NOMO-1 (cell line): ENCODE measurements at regions not wholly inside any gene's neighbourhood (a gene's known extent, or its start where the extent isn't known, plus 50 kb on each side); places are given as distances from the start of the nearest gene placed in this dataset.
A peak's percentile ranks its signal among the peaks of the same experiment; 100 is the strongest.

Experiments
- DNase-seq, 2 experiments: peaks; one replicate each; lab custom pipeline; 2025; ENCODE audit not compliant: unreplicated experiment in 2 of 2; lab: John Stamatoyannopoulos, UW

DNA sequence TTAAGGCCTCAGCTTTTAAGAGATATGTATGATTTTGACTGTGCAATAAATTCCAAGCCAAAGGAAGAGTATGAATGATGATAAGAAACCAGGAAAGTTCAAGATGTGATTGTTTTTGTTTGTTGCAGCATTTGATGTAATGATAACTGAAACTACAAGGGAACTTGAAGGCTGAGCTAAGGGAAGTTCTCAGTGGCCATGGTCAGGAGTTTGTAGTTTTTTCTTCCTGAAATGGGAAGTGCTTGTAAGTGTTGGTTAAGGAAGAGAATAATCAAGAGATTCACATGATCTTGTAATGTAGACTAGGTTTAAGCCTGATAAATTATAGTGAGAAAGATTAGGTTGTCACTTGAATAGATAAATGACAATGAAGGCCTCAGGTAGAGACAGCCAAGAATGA is 53.4 kb downstream of the PTCHD4 start:
- DNase-seq = no peak

DNA sequence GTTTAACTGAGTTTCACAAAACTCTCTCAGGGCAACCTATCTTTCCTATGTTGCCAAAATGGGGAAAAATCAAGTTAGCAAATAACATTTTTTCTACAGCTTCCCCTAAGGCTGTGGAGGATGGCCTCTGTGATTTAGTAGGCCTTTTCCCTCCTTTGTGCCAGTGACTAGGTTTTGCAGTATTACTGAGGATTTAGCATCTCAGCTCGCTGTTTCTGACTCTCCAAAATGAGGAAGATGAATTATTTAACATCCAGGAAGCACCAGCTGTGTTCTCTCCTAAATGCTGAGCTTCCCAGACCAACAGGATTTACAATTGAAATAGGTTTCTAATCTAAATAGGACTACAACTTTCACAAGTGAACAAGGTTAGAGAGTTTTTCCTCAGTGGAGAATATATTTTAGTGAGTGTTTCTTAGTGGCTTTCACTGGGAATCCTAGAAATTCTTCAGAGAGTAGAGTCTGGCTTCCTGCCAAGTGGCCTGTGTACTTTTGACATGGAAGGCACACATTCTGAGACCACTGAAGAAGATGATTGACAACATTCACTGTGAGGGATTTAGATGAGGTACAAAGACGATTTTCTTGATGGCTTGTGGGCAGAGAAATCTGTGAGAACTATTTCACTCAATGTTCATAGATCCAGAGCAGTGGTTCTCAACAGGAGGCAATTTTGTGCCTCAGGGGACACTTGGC is 62.4 kb downstream of the PTCHD4 start:
- DNase-seq = peak; percentile 5 to 13

DNA sequence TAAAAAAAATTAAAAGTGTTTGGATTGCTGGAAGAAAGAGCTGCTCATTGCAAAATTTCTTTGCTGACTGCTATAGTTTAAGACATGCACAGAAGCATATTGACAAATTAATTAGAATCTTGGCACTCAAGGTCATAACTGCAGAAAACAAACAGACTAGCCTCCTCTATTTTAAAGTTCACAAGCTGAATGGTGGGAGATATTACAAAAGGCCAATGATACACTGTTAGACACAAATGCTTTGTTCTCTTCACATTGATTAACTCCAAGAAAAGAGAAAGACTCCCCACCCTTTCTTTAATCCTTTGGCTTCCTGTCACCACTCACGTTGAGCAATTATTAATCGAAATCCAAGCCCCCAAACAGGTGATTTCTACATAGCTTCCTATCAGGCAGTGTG is 69.1 kb downstream of the PTCHD4 start:
- DNase-seq = no peak

DNA sequence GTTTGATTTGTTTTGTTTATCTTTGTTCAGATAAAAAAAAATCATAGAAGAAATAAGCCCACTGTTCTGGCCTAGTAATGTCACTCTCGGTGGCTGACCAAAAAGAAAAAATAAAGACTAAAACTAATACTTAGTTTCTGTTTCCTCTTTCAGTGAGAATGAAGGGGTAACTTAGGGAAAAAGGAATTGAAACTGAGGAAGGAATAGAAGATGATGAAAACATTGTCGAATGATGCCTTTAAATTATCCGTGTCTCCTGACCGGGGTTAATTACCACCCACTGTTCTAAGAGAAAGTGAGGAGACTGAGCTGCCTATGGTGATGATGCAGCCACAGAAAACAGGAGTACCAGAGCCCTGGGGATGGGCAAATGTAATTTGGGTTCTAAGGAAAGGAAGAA is 73.1 kb downstream of the PTCHD4 start:
- DNase-seq = peak; percentile 25 to 91

DNA sequence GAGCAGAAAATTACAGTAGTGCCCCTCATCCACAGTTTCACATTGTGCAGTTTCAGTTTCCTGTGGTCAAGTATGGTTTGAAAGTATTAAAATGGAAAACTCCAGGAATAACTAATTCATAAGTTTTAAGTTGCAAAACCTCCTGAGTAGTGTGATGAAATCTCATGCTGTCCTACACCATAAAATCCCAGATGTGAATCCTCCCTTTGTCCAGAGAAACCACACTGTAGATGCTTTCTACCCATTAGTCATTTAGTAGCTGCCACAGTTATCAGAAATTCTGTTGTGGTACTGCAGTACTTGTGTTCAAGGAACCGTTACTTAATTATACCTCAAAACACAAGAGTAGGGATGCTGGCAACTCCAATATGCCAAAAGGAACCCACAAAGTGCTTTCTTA is 74.7 kb downstream of the PTCHD4 start:
- DNase-seq = no peak

DNA sequence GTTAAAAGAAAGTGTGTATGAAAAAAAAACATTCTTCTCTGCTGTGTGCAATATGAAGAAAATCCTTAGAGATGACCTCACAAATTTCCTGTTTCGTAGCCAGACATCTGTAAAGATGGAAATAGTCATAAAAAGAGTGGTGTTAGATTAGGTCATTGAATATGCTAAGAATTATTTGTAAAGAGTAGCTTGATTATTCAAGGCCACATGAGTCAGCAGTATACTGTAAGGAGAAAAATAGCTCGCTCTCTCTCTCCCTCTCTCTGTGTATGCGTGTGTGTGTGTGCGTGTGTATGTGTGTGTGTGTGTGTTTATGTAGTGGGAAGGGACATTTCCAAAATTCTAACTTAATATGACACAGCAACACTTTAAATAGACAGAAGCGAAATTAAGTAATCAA is 78.8 kb downstream of the PTCHD4 start:
- no peak for DNase-seq

DNA sequence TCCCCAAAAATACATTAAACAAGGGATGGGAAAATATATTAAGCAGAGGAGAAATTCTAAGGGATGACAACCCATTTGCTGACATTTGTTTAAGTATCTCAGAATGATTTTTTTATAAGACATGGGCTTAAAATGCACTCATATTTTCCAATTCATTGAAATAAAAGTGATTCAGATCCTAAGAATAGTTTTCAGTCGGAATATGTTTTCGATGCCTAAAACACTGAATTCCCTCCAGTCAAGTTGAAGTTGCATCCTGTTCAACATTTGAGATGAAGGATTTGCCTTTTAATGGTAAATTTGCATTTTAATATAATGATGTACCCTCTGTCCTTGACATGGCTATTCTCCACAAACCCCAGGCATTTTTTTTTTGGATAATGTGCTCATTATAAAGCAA is 79.3 kb downstream of the PTCHD4 start:
- DNase-seq = no peak

DNA sequence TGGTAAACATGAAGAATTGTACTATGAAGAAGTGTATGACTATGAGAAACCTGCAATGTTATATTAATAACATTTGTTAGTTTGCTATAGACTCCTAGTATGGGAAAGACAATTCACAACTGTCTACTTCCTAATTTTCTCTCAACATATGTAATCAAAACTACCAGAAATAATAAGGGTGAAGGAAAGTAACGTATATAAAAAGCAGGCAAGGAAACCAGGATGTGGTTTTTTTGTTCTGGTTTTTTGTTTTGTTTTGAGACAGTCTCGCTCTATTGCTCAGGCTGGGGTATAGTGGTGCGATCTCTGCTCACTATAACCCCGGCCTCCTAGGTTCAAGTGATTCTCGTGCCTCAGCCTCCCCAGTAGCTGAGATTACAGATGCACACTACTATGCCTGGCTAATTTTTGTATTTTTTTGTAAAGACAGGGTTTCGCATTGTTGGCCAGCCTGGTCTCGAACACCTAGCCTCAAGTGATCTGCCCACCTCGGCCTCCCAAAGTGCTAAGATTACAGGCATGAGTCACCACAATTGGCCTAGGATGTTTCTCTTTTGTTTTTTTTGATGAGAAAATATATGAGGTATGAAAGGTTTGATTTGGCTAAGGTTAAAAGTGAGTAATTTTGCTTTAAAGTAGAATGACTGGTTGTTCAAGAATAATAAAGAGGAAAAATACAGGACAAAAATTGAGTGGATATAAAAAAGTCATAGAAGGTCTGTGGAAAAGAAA is 83.1 kb downstream of the PTCHD4 start:
- DNase-seq = no peak

DNA sequence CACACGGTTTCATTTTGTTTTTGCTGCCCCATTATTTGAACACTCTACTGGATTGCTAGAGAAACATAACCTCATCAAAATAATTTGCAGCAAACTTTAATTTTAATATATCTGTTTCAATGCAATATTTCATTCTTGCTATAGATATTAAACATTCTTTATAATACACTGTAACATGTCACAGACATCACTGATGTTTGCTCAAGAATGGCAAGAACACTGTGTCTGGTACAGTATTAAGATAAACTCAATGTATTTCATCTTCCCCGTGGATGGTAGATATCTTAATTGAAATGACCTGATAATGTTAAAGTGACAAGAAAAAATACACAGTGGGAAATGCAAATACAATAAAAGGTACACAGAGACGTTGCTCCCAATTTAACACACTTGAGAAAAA is 86.0 kb downstream of the PTCHD4 start:
- DNase-seq = no peak

DNA sequence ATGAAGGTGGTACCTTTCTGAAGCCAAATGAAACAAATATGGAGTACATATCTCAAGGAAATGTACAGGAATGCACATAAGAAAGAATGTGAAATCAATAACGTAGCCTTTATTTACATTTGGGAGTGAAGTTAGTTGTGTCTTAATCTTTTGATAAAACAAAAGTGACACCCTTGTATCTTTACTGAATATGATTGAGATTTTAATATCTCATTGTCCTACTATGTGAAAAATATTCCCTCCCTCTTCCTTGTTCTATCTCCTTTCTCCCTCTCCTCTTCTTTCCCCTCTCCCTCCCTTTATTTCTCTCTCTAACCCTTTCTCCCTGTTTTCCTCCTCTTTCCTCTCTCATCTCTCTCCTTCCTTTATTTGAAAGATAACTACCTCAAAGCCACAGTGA is 89.1 kb downstream of the PTCHD4 start:
- no peak for DNase-seq

DNA sequence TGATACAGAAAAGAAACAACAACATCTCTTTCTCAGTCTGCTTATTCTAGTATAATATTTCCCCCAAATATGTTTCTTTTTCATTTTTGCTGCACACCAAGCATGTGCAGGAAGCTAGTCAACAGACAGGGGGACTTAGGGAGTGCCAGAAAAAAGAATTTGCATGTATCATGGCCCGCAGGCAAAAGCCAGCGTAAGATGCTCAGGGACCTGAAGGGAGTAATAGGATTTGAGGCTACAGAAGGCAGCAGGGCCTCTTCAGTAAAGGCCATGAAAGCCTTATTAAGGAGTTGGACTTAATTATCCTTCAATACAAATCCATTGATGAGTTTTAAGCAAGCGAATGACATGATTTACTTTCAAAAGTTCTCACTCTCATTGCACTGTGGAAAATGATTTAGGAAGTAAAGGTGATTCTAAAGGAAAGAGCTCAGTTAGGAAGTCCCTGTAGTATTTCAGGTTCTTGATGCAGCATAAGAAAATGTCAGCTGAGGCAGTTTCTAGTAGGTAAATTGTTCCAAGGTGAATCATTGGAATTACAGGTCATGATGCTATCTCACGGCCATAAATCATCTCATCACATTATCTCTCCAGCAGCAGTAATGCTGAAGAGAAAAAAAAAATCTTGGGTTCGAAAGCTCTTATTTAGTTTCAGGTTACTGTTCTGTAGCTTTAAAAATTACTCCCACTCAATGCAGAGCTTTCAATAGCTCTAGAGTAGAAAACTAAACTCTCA is 94.8 kb downstream of the PTCHD4 start:
- DNase-seq = no peak

DNA sequence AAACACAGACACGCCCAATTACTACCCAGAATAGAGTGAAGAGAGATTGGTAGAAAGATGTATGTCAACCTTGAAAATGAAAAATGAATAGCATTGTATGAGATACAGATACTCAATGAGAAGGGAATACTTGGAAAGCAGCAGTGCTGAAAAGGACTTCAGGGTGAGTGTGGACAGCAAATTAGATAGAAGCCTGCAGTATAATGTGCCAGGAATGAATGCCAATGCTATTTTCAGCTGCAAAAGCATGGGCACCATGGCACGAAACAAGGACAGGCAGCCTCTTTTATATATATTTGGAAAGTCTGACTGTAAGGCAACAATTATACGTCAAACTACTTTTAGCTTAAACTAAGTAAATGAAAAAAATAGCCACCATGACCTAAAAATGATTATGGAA is 118.2 kb downstream of the PTCHD4 start:
- no peak for DNase-seq

DNA sequence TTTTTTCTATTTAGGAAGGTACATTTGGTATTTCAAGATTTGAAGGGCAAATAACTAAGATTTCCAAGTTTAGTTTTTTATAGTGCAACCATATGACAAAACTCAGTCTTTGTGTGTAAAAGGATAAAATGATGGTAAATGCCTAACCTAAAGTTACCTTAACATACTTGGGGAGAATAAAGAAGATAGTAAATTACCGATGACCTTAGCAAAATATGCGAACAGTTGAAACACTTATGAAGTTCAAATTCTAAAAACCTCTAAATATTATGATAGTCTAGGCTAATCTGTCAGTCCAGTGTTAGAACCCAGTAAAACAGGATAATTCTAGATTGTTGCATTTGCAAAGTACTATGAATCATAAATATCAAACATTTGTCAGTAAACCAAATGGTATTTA is 127.5 kb downstream of the PTCHD4 start:
- DNase-seq = no peak

DNA sequence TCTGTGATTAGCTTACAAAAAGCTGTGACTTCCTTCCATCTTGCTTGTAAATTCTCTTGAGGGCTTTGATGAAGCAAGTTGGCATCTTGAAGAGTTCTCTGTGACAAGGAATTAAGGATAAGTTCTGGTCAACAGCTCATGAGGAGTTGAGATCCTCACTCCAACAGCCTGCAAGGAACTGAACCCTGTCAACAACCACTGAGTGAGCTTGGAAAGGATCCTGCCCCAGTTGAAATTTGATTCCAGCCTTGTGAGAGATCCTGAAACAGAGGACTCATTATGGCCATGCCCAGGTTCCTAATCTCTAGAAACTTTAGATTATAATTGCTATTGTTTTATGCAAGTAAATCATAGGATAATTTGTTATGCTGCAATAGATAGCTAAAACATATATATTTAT is 133.7 kb downstream of the PTCHD4 start:
- DNase-seq = no peak

DNA sequence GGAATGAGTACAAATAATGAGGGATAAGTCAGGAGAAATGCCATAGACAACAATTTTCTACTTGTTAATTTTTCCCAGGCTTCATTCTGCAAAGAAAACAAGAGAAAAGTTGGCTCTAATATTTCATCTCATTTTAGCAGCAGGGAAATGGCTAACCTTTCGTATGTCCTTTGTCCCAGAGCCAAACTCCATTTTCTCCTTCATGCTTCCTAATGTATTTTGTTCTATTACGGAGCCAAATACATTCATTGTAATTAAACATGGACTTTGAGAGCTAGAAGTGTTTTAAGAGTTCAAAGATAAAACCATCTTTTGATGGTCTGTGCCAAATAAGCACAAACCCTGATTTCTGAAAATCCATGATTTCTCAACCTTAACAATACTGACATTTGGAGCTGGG is 136.9 kb downstream of the PTCHD4 start:
- no peak for DNase-seq

DNA sequence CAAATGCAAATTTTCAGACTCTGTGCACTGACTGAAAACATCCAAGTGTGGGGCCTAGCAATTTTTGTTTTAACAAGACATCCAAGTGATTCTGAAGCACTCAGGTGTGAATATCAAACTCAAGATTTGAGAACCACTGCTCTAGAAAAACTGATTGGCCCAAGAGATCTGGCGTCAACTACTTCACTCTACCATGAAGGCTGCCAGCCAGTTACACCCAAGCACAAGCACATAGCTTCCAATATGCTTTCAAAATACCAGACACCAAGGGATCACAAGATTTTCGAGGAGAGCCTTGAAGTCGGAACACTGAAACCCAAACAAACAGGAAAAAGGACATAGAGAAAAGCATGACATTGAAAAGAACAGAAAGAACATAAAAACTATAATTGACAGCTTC is 140.2 kb downstream of the PTCHD4 start:
- DNase-seq = no peak

DNA sequence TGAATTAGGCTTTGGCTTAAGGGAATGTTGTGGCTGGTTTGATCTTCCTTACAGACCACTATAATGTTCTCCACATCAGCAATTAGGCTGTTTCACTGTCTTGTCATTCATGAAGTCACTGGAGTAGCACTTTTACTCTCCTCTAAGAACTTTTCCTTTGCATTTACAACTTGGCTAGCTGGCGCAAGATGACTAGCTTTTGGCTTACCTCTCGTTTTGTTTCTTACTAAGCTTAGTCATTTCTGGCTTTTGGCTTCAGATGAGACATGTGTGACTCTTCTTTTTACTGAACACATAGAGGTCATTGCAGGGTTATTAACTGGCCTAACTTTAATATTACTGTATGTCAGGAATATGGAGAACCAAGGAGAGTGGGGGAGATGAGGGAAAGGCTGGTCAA is 143.2 kb downstream of the PTCHD4 start:
- DNase-seq = no peak

DNA sequence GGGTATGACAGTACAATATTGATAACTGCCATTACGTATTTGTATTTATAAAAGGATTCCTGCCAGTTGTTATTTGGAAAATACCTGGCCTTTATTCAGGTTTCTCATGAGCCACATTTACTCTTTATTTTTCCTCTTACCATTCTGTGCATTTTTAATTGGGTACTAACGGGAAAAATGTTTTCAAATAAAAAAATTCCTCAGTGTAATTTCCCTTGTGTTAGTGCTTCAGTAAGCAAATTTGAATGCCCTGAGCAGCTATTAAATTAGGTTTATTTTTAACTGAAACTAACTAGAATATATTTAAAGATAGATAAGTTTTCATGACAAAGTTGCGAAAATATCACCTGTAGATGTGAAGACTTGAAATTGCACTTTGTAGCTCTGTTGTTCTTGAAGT is 146.0 kb downstream of the PTCHD4 start:
- DNase-seq = no peak

DNA sequence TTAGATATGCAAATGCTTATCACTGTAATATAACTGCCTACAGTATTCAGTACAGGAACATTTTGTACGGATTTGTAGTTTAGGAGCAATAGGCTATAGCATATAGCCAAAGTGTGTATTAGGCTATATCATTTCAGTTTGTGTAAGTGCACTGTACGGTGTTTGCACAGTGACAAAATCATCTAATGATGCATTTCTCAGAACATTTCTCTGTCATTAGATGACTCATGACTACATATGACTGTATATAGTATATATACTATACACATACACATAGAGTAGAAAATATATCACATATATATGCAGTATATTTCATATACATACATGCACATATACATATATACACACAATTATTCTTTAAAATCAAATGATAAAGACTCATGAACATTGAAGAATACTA is 158.4 kb downstream of the PTCHD4 start:
- DNase-seq = no peak

DNA sequence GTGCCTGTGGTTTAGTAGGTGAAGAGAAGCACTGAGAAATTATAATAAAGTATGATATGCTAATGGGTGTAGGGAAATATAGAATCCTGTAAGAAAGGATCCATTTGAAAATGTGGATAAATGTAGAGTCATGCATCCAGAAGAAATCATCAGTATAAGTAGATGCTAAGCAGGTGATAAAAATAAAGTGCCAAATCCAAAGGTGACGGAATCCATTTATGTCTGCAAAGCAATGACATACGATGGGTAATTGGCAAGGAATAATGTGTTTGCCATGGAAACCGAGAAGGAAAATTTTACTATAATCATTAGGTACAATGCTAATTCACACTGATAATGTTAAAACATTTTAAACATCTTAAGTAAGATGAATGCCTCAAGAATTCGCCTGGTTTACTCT is 163.0 kb downstream of the OPN5 start:
- no peak for DNase-seq

DNA sequence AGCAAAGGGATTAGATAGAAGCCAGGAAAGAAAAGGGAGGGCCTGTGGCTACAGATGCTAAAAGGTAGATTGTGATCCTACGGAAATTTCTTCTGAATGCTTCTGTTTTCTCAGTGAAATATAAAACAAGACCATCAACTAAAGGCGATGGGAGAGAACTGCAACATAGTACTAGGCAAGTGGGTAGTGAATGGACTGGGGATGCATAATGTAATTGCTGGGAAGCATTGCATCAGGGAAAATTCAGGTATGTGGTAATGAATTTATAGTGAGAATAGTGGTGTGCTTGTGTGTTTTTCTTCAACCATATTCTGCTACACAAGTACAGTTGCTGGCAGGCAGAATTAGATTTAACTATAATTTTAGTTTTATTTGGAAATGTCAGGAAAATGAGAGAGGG is 156.6 kb downstream of the OPN5 start:
- no peak for DNase-seq

DNA sequence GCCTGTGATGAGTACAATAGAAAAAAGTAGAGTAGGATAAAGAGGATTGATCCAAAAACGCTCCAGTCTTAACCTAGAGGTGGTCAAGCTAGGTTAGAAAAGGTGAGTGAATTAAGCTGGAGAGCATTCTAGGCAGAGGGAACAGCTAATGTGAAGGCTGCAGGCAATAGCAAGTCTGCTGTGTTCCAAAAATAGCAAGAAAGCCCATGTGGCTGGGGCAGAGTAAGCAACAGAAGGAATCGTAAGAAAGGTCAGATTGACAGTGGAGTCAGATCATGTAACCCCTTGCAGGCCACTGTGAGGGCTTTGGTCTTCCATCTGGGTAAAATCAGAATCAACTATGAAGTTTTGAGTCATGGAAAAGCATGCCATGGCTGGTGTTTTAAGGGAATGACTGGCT is 155.0 kb downstream of the OPN5 start:
- DNase-seq = no peak
